SU-DHL-6 (cell line): ENCODE measurements at regions not wholly inside any gene's neighbourhood (a gene's known extent, or its start where the extent isn't known, plus 50 kb on each side); places are given as distances from the start of the nearest gene placed in this dataset.

Experiments used
- H2AFZ ChIP-seq: fragments of 200-600 bp; sonication (generic); 2 replicates; pipeline ENCODE4 v1.6.1; 2014; ENCODE audit warnings: low read depth, mild to moderate bottlenecking, moderate library complexity, mixed read lengths, antibody characterized with exemption, low read length; ENCODE audit not compliant: severe bottlenecking
- H3F3A ChIP-seq: fragments of 200-600 bp; shearing (Covaris generic); 2 replicates; pipeline ENCODE4 v1.6.0; 2016; ENCODE audit warnings: antibody characterized with exemption, mild to moderate bottlenecking; ENCODE audit not compliant: insufficient read depth
- H3K27ac ChIP-seq: fragments of 200-600 bp; sonication (generic); 2 replicates; pipeline ENCODE4 v1.5.1; 2016; ENCODE audit warnings: low read depth, mild to moderate bottlenecking, low read length, moderate library complexity, mixed read lengths
- H3K27me3 ChIP-seq: fragments of 200-600 bp; sonication (generic), shearing (Covaris generic); 2 replicates; pipeline ENCODE4 v1.6.0; 2014; ENCODE audit warnings: mild to moderate bottlenecking, low read length
- H3K36me3 ChIP-seq: fragments of 200-600 bp; sonication (generic); 2 replicates; pipeline ENCODE4 v1.6.1; 2014; ENCODE audit warnings: mild to moderate bottlenecking, low read length, mixed read lengths
- H3K4me2 ChIP-seq: fragments of 300-600, 200-600 bp; shearing (Covaris generic), sonication (generic); 2 replicates; pipeline ENCODE4 v1.6.0; 2014; ENCODE audit warnings: low read length, low read depth, mild to moderate bottlenecking; ENCODE audit not compliant: poor library complexity, severe bottlenecking
- H3K4me3 ChIP-seq: fragments of 200-600 bp; sonication (generic); 2 replicates; pipeline ENCODE4 v1.5.1; 2014; ENCODE audit warnings: antibody characterized with exemption, low read length, mild to moderate bottlenecking, mixed read lengths; ENCODE audit not compliant: insufficient read depth, poor library complexity, severe bottlenecking
- H3K79me2 ChIP-seq: fragments of 200-600 bp; sonication (generic); 2 replicates; pipeline ENCODE4 v1.6.1; 2014; ENCODE audit warnings: mild to moderate bottlenecking, low read length, moderate library complexity; ENCODE audit not compliant: insufficient read depth
- H3K9ac ChIP-seq: fragments of 200-600 bp; sonication (generic); 2 replicates; pipeline ENCODE4 v1.7.0; 2014; ENCODE audit warnings: mild to moderate bottlenecking, low read length
- H3K9me2 ChIP-seq: fragments of 200-600 bp; sonication (generic); replicated peaks from 2 replicates; pipeline ENCODE4 v1.6.1; 2014; ENCODE audit warnings: low read length; ENCODE audit not compliant: insufficient read depth
- H3K9me3 ChIP-seq: fragments of 200-600 bp; sonication (generic); 2 replicates; pipeline ENCODE4 v1.6.1; 2014; ENCODE audit warnings: low read length, mixed read lengths; ENCODE audit not compliant: insufficient read depth
- H4K20me1 ChIP-seq: fragments of 200-600 bp; sonication (generic); 2 replicates; pipeline ENCODE4 v1.6.1; 2014; ENCODE audit warnings: low read depth, mild to moderate bottlenecking, antibody characterized with exemption, low read length, moderate library complexity, mixed read lengths
- CTCF ChIP-seq: fragments of 200-600 bp; sonication (generic); IDR thresholded peaks from one replicate; pipeline ENCODE4 v1.5.1; 2017; ENCODE audit warnings: antibody characterized with exemption, mild to moderate bottlenecking, low read length, moderate library complexity; ENCODE audit not compliant: insufficient read depth, poor library complexity, severe bottlenecking
- EZH2phosphoT487 ChIP-seq: fragments of 200-600 bp; sonication (generic), shearing (Covaris generic); conservative IDR thresholded peaks from 2 replicates; pipeline ENCODE4 v1.6.1; 2018; ENCODE audit warnings: mild to moderate bottlenecking, antibody characterized with exemption, low read length, moderate library complexity, mixed read lengths

- Histone ChIP-seq H3K4me2 (no peak overlapping the region), H2AFZ (no peak overlapping the region), H3K36me3 (no peaks in the 10 kb centered on the region), H3K27ac (no peak overlapping the region), H4K20me1 (no peaks in the 10 kb centered on the region), H3K9me2 (no peaks in the 10 kb centered on the region), H3K27me3 (no peaks in the 10 kb centered on the region), H3K4me3 (no peak overlapping the region), H3F3A (no peaks in the 10 kb centered on the region), H3K79me2 (no peaks in the 10 kb centered on the region), H3K9me3 (no peaks in the 10 kb centered on the region), H3K9ac (no peak overlapping the region)
- TF ChIP-seq CTCF: no peak
- no peak for TF ChIP-seq EZH2phosphoT487
Observed at GRCh38 chr4:36489798-36490197, 208.4 kb downstream of the DTHD1 start.

- no peak for TF ChIP-seq EZH2phosphoT487
- no peak for TF ChIP-seq CTCF
- Histone ChIP-seq H3K9ac (no peak overlapping the region), H4K20me1 (no peaks in the 10 kb centered on the region), H3K27me3 (no peaks in the 10 kb centered on the region), H3K9me3 (no peaks in the 10 kb centered on the region), H3K4me3 (no peak overlapping the region), H3K27ac (no peak overlapping the region), H3F3A (no peaks in the 10 kb centered on the region), H2AFZ (no peak overlapping the region), H3K4me2 (no peak overlapping the region), H3K36me3 (no peaks in the 10 kb centered on the region), H3K79me2 (no peaks in the 10 kb centered on the region), H3K9me2 (no peaks in the 10 kb centered on the region)
Observed at GRCh38 chr4:36492041-36492440, 210.6 kb downstream of the DTHD1 start.

- no peak overlapping the region for H3K4me3 ChIP-seq
- H3F3A ChIP-seq: no peaks in the 10 kb centered on the region
- no peaks in the 10 kb centered on the region for H3K9me3 ChIP-seq
- H4K20me1 ChIP-seq: no peaks in the 10 kb centered on the region
- no peak overlapping the region for H3K4me2 ChIP-seq
- no peak overlapping the region for H2AFZ ChIP-seq
- no peaks in the 10 kb centered on the region for H3K9me2 ChIP-seq
- no peak for TF ChIP-seq EZH2phosphoT487
- no peak for TF ChIP-seq CTCF
- no peak overlapping the region for H3K9ac ChIP-seq
- no peaks in the 10 kb centered on the region for H3K27me3 ChIP-seq
- H3K36me3 ChIP-seq: no peaks in the 10 kb centered on the region
- no peaks in the 10 kb centered on the region for H3K79me2 ChIP-seq
- H3K27ac ChIP-seq: no peak overlapping the region
Observed at GRCh38 chr4:36492590-36492989, 211.2 kb downstream of the DTHD1 start.
